CD1c-positive myeloid dendritic cell (primary cell): ENCODE measurements at regions not wholly inside any gene's neighbourhood (a gene's known extent, or its start where the extent isn't known, plus 50 kb on each side); places are given as distances from the start of the nearest gene placed in this dataset.
"Not testable (repeated sequence)": the region's sequence is repeated elsewhere in the genome, so short reads cannot be mapped to it uniquely, and the experiment has no call there.

ENCODE experiments used
- DNase-seq: peaks from one replicate; pipeline ENCODE4 v3.0.0-alpha.2; 2016; ENCODE audit errors: extremely low spot score

GRCh38 chr9:38127271-38127839, 58.3 kb upstream of the SHB start:
- no peak for DNase-seq

GRCh38 chr9:38126730-38127129, 57.7 kb upstream of the SHB start:
- DNase-seq, result no peak

- DNase-seq, result no peak
Measured at GRCh38 chr9:38125889-38126288, 56.9 kb upstream of the SHB start.

- DNase-seq, result not testable (repeated sequence)
Measured at GRCh38 chr9:38123359-38123758, 54.3 kb upstream of the SHB start.

GRCh38 chr9:38120961-38121360, 51.9 kb upstream of the SHB start:
- no peak for DNase-seq

- no peak for DNase-seq
Measured at GRCh38 chr9:38119560-38120236, 50.7 kb upstream of the SHB start.

- DNase-seq, result peak; percentile 37
Measured at GRCh38 chr9:38118862-38119438, 49.9 kb upstream of the SHB start.
